Loucy (cell line): ENCODE measurements at regions not wholly inside any gene's neighbourhood (a gene's known extent, or its start where the extent isn't known, plus 50 kb on each side); places are given as distances from the start of the nearest gene placed in this dataset.

Experiments used
- H2AFZ ChIP-seq: fragments of 200-600 bp; sonication (generic); 2 replicates; pipeline ENCODE4 v1.6.0; 2016; ENCODE audit warnings: antibody characterized with exemption, mild to moderate bottlenecking, low read length, moderate library complexity
- H3F3A ChIP-seq: fragments of 200-600 bp; 2 replicates; pipeline ENCODE4 v1.6.0; 2016; ENCODE audit warnings: antibody characterized with exemption, low read depth, mild to moderate bottlenecking
- H3K27me3 ChIP-seq: fragments of 200-600 bp; sonication (generic); 2 replicates; pipeline ENCODE4 v1.6.1; 2014; ENCODE audit warnings: low read length, mild to moderate bottlenecking; ENCODE audit not compliant: insufficient read depth, poor library complexity, severe bottlenecking
- H3K36me3 ChIP-seq: fragments of 200-600 bp; sonication (generic); 2 replicates; pipeline ENCODE4 v1.6.1; 2016; ENCODE audit warnings: low read length; ENCODE audit not compliant: insufficient read depth
- H3K4me1 ChIP-seq: fragments of 200-600 bp; sonication (generic); 2 replicates; pipeline ENCODE4 v1.5.1; 2014; ENCODE audit warnings: low read length, mild to moderate bottlenecking; ENCODE audit not compliant: insufficient read depth, poor library complexity, severe bottlenecking
- H3K4me2 ChIP-seq: fragments of 200-600 bp; sonication (generic); 2 replicates; pipeline ENCODE4 v1.6.0; 2014; ENCODE audit warnings: antibody characterized with exemption, low read length, low read depth, mild to moderate bottlenecking; ENCODE audit not compliant: poor library complexity, severe bottlenecking
- H3K4me3 ChIP-seq: fragments of 200-600 bp; sonication (generic); 2 replicates; pipeline ENCODE4 v1.5.1; 2014; ENCODE audit warnings: low read length, mild to moderate bottlenecking, mixed read lengths; ENCODE audit not compliant: poor library complexity, severe bottlenecking
- H3K79me2 ChIP-seq: fragments of 200-600 bp; sonication (generic); 2 replicates; pipeline ENCODE4 v1.6.1; 2014; ENCODE audit warnings: low read length; ENCODE audit not compliant: insufficient read depth
- H3K9ac ChIP-seq: fragments of 200-600 bp; sonication (generic); 2 replicates; pipeline ENCODE4 v1.6.0; 2014; ENCODE audit warnings: mild to moderate bottlenecking, low read depth, low read length, moderate library complexity; ENCODE audit not compliant: poor library complexity, severe bottlenecking
- H3K9me2 ChIP-seq: fragments of 200-600 bp; sonication (generic); replicated peaks from 2 replicates; pipeline ENCODE4 v1.6.1; 2016; ENCODE audit warnings: low read depth, low read length, mixed read lengths
- H3K9me3 ChIP-seq: fragments of 200-600 bp; sonication (generic); 2 replicates; pipeline ENCODE4 v1.6.1; 2014; ENCODE audit warnings: mild to moderate bottlenecking, antibody characterized with exemption, low read length, low read depth; ENCODE audit not compliant: insufficient read depth
- H4K20me1 ChIP-seq: fragments of 200-600 bp; sonication (generic); 2 replicates; pipeline ENCODE4 v1.6.0; 2014; ENCODE audit warnings: antibody characterized with exemption, low read length, mild to moderate bottlenecking; ENCODE audit not compliant: insufficient read depth, poor library complexity, severe bottlenecking
- CTCF ChIP-seq: fragments of 200-600 bp; sonication (generic); conservative IDR thresholded peaks from 2 replicates; pipeline ENCODE4 v1.5.1; 2014; ENCODE audit warnings: mild to moderate bottlenecking, antibody characterized with exemption, low read length
- EZH2phosphoT487 ChIP-seq: fragments of 200-600 bp; IDR thresholded peaks from 2 replicates; pipeline ENCODE4 v1.6.1; 2018; ENCODE audit warnings: antibody characterized with exemption, mild to moderate bottlenecking, moderate library complexity, borderline replicate concordance

- H3K4me3 ChIP-seq: peak overlapping the region; percentile 50
- TF ChIP-seq EZH2phosphoT487 (no peak), CTCF (no peak)
Observed at GRCh38 chr12:98372340-98373024, 142.9 kb upstream of the TMPO start.

GRCh38 chr12:98373025-98373554 lies 142.3 kb upstream of the TMPO start:
- Histone ChIP-seq H3K36me3 (no peaks in the 10 kb centered on the region), H3K4me1 (peaks cover 82% of the 10 kb centered on the region), H3K4me3 (peak overlapping the region; percentile 50), H3K9me3 (no peaks in the 10 kb centered on the region), H3K4me2 (peak overlapping the region; percentile 72), H4K20me1 (no peaks in the 10 kb centered on the region), H2AFZ (no peak overlapping the region), H3K9ac (peak overlapping the region; percentile 65), H3K27me3 (no peaks in the 10 kb centered on the region), H3K79me2 (no peaks in the 10 kb centered on the region), H3F3A (0 out of 2 replicates have a peak, but pooled peaks cover 3% of the 10 kb centered on the region), H3K9me2 (no peaks in the 10 kb centered on the region)
- TF ChIP-seq EZH2phosphoT487 (no peak), CTCF (peak; percentile 87)

More at GRCh38 chr12:98372340-98373024, 142.9 kb upstream of the TMPO start:
- no peaks in the 10 kb centered on the region for H3K79me2 ChIP-seq
- H3K4me1 ChIP-seq: peaks cover 76% of the 10 kb centered on the region
- no peaks in the 10 kb centered on the region for H3K27me3 ChIP-seq
- H3K36me3 ChIP-seq: no peaks in the 10 kb centered on the region
- no peak overlapping the region for H2AFZ ChIP-seq
- no peaks in the 10 kb centered on the region for H3K9me2 ChIP-seq
- 0 out of 2 replicates have a peak, but pooled peaks cover 3% of the 10 kb centered on the region for H3F3A ChIP-seq
- peak overlapping the region; percentile 65 for H3K9ac ChIP-seq
- no peaks in the 10 kb centered on the region for H3K9me3 ChIP-seq
- H3K4me2 ChIP-seq: peak overlapping the region; percentile 72
- H4K20me1 ChIP-seq: no peaks in the 10 kb centered on the region

- Histone ChIP-seq H3K9ac (peak overlapping the region; percentile 62), H2AFZ (no peak overlapping the region), H3K79me2 (no peaks in the 10 kb centered on the region), H3K4me3 (peak overlapping the region; percentile 36), H3K4me2 (peak overlapping the region; percentile 72), H3K27me3 (no peaks in the 10 kb centered on the region), H3K9me3 (no peaks in the 10 kb centered on the region), H3K4me1 (peaks cover 92% of the 10 kb centered on the region), H3K36me3 (no peaks in the 10 kb centered on the region), H3K9me2 (no peaks in the 10 kb centered on the region), H3F3A (0 out of 2 replicates have a peak, but pooled peaks cover 3% of the 10 kb centered on the region), H4K20me1 (no peaks in the 10 kb centered on the region)
- TF ChIP-seq CTCF (peak; percentile 69), EZH2phosphoT487 (no peak; the same call in 1 of the 2 replicates)
Observed at GRCh38 chr12:98374007-98374406, 141.4 kb upstream of the TMPO start.
